Tibial nerve (tissue), 4 donors: ENCODE measurements at regions not wholly inside any gene's neighbourhood (a gene's known extent, or its start where the extent isn't known, plus 50 kb on each side); places are given as distances from the start of the nearest gene placed in this dataset.

ENCODE experiments used
- DNase-seq, 2 donors: peaks; one replicate each; pipeline ENCODE4 v3.0.0-alpha.2; 2019; ENCODE audit warnings: low spot score in 2 of 2
- H3K27ac ChIP-seq, 4 donors: fragments of 200-600 bp; sonication (generic) in 3 of 4; one replicate each; pipeline ENCODE4 v1.5.1; 2017 to 2019; ENCODE audit warnings: mild to moderate bottlenecking in 1 of 4
- H3K27me3 ChIP-seq, 2 donors: fragments of 200-600 bp; sonication (generic) in 1 of 2; one replicate each; pipeline versions ENCODE4 v1.5.1 to v1.6.0; 2017 to 2019
- H3K36me3 ChIP-seq, 3 donors: fragments of 200-600 bp; sonication (generic); one replicate each; pipeline ENCODE4 v1.5.1; 2018 to 2019
- H3K4me1 ChIP-seq, 4 donors: fragments of 200-600 bp; sonication (generic) in 3 of 4; one replicate each; pipeline ENCODE4 v1.5.1; 2017 to 2019
- H3K4me3 ChIP-seq, 4 donors: fragments of 200-600 bp; sonication (generic) in 3 of 4; one replicate each; pipeline ENCODE4 v1.5.1; 2017 to 2019; ENCODE audit warnings: mild to moderate bottlenecking in 1 of 4, moderate library complexity in 1 of 4
- H3K9me3 ChIP-seq, 4 donors: fragments of 200-600 bp; sonication (generic) in 3 of 4; one replicate each; pipeline ENCODE4 v1.5.1; 2017 to 2019
- EP300 ChIP-seq, 2 donors: sonication (generic); formaldehyde crosslinking; IDR thresholded peaks; one replicate each; pipeline ENCODE4 v1.6.1; 2017; ENCODE audit warnings: antibody characterized with exemption in 2 of 2, mild to moderate bottlenecking in 1 of 2
- POLR2A ChIP-seq, 2 donors: fragments of 450-650 bp; IDR thresholded peaks; one replicate each; pipeline ENCODE4 v1.6.1; 2017; ENCODE audit warnings: antibody characterized with exemption in 2 of 2, mild to moderate bottlenecking in 2 of 2, moderate library complexity in 2 of 2
- WGBS, 2 donors: methylation state at CpG; one replicate each; pipeline ENCODE4 v1.1.5; 2018; 5-methylcytosine and 5-hydroxymethylcytosine counted together
- TF ChIP-seq, protein P1 (sequence below), 5 experiments: fragments of 200-600 bp in 3 of 5; fragments of 450-650 bp in 2 of 5; sonication (generic) in 3 of 5; IDR thresholded peaks; one replicate each; pipeline ENCODE4 v1.5.1; 2016 to 2019; ENCODE audit warnings: antibody characterized with exemption in 5 of 5, mild to moderate bottlenecking in 3 of 5, moderate library complexity in 2 of 5

DNA sequence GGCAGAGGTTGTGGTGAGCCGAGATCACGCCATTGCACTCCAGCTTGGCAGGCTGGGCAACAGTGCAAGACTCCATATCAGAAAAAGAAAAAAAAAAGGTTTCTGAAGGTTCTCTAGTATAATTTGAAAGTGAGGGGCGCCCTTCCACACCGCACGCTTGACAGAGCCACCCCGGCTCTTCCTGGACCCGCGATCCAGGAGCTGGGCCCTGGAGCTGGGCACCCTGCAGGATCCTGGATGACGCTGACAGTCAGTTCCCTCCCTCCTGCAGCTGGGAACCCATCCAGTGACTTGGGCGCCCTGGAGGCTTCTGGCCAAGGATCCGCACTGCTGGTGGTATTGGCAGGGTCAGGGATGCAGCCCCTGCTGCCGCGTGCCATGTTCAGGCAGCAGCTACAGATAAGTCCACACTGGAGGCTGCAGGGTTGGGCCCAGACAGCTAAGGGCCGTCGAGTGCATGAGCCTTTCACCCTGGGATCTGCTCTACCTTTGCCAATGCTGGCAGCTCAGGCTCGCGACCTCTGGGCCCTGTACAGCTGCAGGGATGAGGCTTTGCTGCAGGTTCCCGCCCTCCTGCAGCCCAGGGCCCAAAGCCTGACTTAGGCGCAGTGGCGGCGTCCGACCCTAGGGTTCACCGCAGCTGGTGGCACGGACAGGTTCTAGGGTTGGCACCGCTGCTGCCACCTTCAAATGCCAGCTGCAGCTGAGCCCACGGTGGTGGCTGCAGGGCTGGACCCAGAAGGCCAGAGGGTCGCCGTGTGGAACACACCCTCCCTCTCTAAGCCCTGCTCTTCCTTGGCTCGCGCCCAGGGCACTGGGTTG, 110.2 kb downstream of the OR13A1 start:
- no peak overlapping the region for H3K4me3 ChIP-seq
- H3K36me3 ChIP-seq = no peaks in the 10 kb centered on the region
- no peak for DNase-seq
- H3K27ac ChIP-seq = no peak overlapping the region
- no peaks in the 10 kb centered on the region for H3K27me3 ChIP-seq
- 87 to 93% methylated on average over 19 to 25 of the region's 30 CpGs for WGBS, 2 donors
- H3K4me1 ChIP-seq = no peaks in the 10 kb centered on the region
- TF ChIP-seq POLR2A (IDR thresholded peaks at IDR 0.05) (no peak), EP300 (IDR thresholded peaks at IDR 0.05) (no peak)
- TF ChIP-seq, protein P1, sequence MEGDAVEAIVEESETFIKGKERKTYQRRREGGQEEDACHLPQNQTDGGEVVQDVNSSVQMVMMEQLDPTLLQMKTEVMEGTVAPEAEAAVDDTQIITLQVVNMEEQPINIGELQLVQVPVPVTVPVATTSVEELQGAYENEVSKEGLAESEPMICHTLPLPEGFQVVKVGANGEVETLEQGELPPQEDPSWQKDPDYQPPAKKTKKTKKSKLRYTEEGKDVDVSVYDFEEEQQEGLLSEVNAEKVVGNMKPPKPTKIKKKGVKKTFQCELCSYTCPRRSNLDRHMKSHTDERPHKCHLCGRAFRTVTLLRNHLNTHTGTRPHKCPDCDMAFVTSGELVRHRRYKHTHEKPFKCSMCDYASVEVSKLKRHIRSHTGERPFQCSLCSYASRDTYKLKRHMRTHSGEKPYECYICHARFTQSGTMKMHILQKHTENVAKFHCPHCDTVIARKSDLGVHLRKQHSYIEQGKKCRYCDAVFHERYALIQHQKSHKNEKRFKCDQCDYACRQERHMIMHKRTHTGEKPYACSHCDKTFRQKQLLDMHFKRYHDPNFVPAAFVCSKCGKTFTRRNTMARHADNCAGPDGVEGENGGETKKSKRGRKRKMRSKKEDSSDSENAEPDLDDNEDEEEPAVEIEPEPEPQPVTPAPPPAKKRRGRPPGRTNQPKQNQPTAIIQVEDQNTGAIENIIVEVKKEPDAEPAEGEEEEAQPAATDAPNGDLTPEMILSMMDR (IDR thresholded peaks at IDR 0.05) = no peak
- H3K9me3 ChIP-seq = no peaks in the 10 kb centered on the region

DNA sequence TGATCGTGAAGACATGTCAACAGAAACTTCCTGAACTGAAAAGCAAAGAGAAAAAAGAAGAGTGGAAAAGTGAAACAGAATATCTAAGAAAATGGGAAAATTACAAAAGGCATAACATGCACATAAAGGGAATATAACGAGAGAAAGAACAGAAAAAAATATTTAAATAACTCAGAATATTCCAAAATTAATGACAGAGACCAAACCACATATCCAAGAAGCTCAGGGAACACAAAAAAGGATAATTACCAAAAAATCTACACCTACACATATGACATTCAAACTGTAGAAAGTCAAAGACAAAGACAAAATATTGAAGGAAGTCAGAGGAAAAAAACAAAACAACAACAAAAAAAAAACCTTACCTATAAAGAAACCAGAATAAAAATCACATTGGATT, 105.5 kb downstream of the OR13A1 start:
- H3K27me3 ChIP-seq = no peaks in the 10 kb centered on the region

GRCh38 chr10:45211576-45211975, 103.8 kb downstream of the OR13A1 start:
- H3K9me3 ChIP-seq = no peaks in the 10 kb centered on the region
- H3K27ac ChIP-seq = no peak overlapping the region
- H3K4me3 ChIP-seq = no peak overlapping the region
- H3K36me3 ChIP-seq = no peaks in the 10 kb centered on the region
- no peaks in the 10 kb centered on the region for H3K27me3 ChIP-seq
- no peak for DNase-seq
- H3K4me1 ChIP-seq = no peaks in the 10 kb centered on the region
- TF ChIP-seq POLR2A (IDR thresholded peaks at IDR 0.05) (no peak), EP300 (IDR thresholded peaks at IDR 0.05) (no peak)
- TF ChIP-seq, protein P1 (IDR thresholded peaks at IDR 0.05) = no peak

More for the DNA sequence above, 105.5 kb downstream of the OR13A1 start:
- no peaks in the 10 kb centered on the region for H3K9me3 ChIP-seq
- no peak for TF ChIP-seq EP300 (IDR thresholded peaks at IDR 0.05)
- TF ChIP-seq, protein P1 (IDR thresholded peaks at IDR 0.05) = no peak
- no peak for TF ChIP-seq POLR2A (IDR thresholded peaks at IDR 0.05)
- no peak for DNase-seq
- no peaks in the 10 kb centered on the region for H3K36me3 ChIP-seq
- no peak overlapping the region for H3K27ac ChIP-seq
- no peak overlapping the region for H3K4me3 ChIP-seq
- 86 to 98% methylated on average over 2 of the region's 2 CpGs for WGBS, 2 donors
- H3K4me1 ChIP-seq = no peaks in the 10 kb centered on the region

DNA sequence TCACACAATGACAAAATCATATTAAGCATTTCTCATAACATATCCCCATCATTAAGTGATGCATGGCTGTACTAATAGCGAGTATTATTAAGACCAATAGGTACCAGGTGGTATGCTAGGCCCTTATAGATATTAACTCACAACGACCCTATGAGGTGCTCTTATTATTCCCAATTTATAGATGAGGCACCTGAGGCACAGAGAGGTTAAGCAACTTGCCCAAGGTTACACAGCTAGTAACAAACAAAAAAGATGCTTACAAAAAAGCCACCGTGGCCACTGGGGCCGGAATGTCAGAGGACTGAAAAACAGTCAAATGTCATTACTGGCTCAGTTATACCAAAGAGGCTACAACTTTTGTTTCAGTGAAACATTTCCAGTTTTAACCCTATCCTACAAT, 96.0 kb downstream of the OR13A1 start:
- peaks cover 0 to 3% (median 0%) of the 10 kb centered on the region in 4 donors for H3K9me3 ChIP-seq
- no peak for TF ChIP-seq EP300 (IDR thresholded peaks at IDR 0.05)
- no peaks in the 10 kb centered on the region for H3K4me1 ChIP-seq
- H3K27me3 ChIP-seq = no peaks in the 10 kb centered on the region
- H3K36me3 ChIP-seq = no peaks in the 10 kb centered on the region
- DNase-seq = no peak
- no peak overlapping the region for H3K4me3 ChIP-seq
- WGBS, 2 donors = 73 to 79% methylated on average over 4 of the region's 4 CpGs
- no peak overlapping the region for H3K27ac ChIP-seq

GRCh38 chr10:45220931-45221330, 94.5 kb downstream of the OR13A1 start:
- H3K27me3 ChIP-seq = no peaks in the 10 kb centered on the region
- peaks cover 0 to 3% (median 0%) of the 10 kb centered on the region in 4 donors for H3K9me3 ChIP-seq
- H3K4me3 ChIP-seq = no peak overlapping the region
- no peak overlapping the region for H3K27ac ChIP-seq
- no peak for TF ChIP-seq POLR2A (IDR thresholded peaks at IDR 0.05)
- no peak for TF ChIP-seq EP300 (IDR thresholded peaks at IDR 0.05)
- TF ChIP-seq, protein P1 (IDR thresholded peaks at IDR 0.05) = no peak
- DNase-seq = no peak
- H3K4me1 ChIP-seq = no peaks in the 10 kb centered on the region
- H3K36me3 ChIP-seq = no peaks in the 10 kb centered on the region
